Activated gamma-delta T cell (primary cell): ENCODE measurements at regions not wholly inside any gene's neighbourhood (a gene's known extent, or its start where the extent isn't known, plus 50 kb on each side); places are given as distances from the start of the nearest gene placed in this dataset.

ENCODE experiments used
- DNase-seq: peaks from one replicate; lab custom pipeline; 2025; lab: John Stamatoyannopoulos, UW

DNA sequence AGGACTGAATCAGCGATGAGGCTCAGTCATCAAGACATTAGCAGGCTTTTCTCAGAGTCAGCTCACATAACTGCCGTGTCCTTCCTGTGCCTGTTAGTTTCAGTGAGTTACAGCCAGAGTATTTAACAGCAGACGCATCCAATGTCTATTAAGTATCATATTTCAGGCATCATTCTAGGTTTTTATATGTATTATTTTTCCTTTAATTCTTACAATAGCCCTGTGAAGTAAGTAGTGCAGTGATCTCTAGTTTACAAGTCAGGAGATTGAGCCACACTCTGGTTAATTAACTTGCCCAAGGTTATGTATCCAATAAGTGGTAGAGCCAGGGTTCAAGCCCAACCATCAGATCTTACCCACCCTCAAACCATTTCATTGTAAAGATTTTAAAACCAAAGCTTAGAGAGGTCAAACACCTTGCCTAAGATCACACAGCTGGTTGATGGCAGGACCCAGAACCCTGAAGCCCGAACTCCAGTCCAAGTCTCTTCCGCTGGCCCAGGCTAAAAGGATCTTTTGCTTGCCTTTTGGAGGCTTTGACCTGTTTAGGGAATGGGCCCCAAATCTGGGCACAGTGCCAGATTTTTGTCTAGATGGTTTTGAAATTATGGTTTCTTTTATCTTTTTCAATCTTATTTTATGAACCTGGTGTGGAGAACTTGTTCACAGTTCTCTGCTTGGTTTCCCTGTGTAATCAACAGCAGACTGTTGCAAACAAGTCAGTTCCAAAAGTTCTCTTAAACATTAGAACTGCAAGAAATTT lies 261.2 kb upstream of the CLINT1 start:
- no peak for DNase-seq

DNA sequence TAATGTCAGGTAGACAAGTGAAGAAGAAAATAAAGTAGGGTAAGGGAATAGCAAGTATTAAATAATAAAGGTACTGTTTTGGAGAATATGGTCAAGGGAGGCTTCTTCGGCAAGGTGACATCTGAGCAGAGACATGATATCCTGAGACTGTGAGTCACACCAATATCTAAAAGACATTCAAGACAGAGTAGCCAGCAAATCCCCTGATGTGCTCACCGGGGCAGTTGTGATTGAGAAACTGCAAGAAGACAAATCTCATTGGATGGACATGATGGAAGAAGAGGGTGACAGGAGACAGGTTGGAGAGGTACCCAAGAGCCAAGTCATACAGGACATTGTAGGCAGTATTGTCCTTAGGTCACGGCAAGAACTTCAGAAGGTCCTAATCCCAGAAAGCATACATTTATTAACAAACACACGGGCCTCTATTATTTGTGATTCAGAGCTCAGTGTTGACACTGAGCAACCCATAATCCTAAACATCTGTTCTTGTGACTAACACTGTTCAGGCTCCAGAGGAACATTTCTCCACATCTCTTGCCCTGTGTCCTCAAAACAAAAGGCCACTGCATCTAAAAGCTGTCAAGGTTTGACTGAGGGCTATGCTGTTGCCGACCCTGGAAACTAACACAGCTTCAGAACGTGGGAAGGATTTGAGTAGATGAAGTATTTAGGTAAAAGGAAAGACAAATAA lies 258.7 kb upstream of the CLINT1 start:
- no peak for DNase-seq

DNA sequence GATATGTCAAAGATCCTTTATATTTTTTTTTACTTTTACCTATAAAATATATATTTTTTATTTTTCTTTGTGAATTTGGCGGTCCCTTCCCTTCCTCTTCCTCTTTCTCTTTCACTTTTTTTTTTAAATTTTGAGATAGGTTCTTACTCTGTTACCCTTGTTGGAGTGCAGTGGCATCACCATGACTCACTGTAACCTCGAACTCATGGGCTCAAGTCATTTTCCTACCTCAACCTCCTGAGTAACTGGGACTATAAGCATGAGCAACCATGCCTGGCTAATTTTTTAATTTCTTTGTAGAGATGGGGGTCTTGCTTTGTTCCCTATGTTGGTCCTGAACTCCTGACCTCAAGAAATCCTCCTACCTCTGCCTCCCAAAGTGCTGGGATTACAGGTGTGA lies 258.0 kb upstream of the CLINT1 start:
- no peak for DNase-seq

DNA sequence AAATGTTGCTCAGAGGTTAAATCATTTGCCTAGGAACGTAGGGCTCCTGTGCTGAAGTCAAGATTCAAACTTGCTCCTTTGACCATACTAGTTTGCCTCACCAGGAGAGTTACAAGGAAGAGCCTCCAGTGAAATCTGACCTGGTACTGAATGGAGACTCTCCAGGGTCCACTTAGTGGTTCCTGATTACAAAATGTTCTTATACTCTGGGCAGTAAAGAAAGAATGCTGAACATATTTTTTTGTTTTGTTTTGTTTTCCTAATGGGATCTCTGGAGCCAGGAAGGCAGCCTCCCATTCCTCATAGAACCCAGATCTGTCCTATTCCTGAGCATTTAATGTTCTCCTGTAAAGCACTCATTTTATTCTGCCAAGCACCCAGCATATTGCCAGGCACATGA lies 256.5 kb upstream of the CLINT1 start:
- no peak for DNase-seq

DNA sequence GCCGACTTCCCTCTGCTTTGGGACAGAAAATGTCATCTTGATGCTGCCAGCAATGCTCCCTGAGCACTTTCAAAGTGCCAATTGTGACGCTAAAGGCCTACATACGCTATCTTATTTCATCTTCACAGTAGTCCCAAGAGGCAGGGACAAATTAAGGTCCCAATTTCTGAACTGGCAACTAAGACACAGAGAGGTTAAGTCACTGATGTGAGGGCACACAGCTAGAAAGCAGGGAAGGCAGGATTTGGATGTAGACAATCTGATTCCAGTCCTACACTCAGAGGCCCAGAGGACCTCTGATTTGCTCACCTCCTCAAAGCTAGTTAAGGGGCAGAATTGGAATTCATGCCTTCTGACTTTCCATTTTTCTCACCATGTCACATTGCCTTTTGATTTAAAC lies 249.2 kb upstream of the CLINT1 start:
- DNase-seq, result no peak

DNA sequence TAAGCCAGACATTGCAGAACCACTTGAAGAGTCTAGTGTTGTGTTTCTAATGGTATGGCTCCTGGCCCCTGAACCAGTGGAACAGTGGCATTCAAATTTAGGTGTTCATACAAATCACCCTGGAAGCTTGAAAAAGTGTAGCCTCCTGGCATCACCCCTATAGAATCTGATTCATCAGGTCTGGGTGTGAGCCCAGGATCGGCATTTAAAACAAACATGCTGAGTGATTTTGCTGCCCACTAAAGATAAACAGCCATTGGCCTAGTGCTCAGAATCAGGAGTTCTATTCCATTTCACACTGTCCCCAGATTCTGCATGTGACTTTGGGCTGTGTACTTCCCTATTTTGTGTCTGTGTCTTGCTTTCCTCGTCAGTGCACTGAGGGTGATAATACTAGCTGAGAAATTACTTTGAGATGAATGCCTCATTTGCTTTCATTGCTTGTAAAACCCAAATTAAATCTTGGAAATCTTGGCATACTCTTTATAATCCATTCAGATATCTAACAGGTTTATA lies 241.5 kb upstream of the CLINT1 start:
- no peak for DNase-seq

DNA sequence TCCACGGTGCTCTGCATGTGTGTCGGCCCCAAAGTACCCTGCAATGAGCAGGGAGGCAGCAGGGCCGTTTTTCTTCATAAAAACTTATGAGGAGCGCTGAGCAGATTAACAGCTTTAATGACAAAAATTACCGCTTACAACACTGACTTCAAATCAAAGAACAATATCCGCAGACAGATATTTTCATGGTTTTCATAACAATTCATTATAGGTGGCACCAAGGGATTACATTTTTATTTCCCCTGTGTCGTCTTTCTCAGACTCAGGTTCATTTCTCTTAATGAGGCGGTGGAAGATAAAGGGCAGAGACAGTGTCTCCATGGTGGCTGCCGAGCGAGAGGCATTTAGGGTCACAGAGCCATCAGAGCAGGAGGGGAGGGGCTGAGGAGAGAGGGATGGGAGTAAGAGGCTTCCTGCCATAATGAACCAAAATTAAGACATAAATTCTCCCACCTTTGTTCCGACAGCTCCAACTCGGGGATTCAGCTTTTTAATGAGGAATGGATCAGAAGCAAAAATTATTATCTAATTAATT lies 240.7 kb upstream of the CLINT1 start:
- no peak for DNase-seq

DNA sequence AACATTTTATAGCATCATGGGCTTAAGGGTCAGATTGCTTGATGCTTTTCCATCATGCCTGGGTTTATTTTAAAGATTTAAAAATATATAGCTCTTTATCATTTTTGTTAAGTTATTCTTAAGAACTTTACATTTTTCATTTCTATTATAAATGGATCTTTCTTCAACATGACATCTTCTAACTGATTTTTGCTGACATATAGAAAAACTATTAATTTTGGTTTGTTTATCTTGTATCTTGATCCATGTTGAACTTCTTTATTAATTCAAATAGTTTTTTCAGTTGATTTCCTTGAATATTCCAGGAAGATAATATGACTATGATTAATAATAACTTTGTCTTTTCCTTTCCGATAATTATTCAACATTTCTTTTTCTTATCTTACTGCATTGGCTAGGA lies 237.9 kb upstream of the CLINT1 start:
- DNase-seq, result no peak

DNA sequence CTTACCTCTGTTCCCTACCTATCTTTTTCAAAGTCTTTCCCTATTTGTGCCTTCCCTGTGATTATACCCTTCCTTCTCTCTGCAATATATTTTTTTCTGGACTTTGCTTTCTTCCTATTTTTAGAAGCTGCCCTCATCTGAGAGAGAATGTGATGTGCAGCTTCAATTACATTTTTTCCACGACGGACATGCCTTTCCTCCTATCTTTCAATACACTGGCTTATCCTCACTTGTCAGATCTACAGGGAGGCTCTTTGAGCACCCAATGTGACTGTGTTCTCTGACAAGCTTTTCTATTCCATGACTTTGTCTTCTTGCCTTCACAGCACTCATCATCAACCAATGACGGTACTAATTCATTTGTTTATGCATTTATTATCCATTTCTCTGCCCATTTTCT lies 227.9 kb upstream of the CLINT1 start:
- DNase-seq, result no peak

DNA sequence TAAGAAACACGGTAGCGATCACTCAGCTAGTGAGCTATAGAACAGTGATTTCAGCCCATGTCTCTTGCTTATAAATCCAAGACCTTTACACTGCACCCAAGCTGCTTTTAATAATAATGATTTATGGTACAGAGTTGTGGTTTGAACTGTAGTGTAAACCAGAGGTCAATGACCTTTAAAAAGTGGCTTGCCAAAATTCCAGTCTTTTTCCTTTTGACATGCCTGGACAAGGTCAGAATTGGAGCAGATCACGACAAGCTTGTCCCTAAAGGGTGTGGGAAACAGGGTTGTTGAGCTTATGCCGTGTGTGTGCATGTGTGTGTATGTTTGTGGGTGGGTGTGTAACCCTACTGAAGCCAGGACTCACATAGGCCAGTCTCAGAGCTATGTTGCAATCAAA lies 225.3 kb upstream of the CLINT1 start:
- no peak for DNase-seq

DNA sequence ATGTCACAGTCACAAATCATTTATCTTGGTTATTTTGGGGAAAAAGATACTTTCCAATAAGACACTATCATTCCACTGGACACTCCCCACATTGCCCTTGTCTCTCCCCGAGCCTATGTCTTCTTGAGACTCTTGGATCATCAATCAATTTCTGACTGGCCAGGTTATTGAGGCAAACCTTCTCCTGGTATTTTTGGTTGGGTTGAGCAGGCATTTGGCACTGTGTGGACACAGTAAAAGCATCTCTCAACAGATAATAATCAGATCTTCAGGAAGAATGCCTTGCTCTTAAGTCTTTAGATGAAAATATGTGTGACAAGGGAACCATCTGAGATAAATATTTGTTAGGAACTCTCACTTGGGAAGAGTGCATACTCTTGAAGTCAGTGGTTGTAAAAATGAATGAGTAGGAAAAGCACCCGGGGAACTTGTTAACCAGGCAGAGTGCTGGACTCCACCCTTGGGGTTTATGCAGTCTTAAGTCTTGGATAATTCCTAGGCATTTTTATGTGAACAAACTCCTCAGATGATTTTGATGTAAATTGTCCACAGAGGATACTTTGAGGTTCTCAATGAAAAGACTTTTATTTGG lies 223.8 kb upstream of the CLINT1 start:
- DNase-seq, result no peak

DNA sequence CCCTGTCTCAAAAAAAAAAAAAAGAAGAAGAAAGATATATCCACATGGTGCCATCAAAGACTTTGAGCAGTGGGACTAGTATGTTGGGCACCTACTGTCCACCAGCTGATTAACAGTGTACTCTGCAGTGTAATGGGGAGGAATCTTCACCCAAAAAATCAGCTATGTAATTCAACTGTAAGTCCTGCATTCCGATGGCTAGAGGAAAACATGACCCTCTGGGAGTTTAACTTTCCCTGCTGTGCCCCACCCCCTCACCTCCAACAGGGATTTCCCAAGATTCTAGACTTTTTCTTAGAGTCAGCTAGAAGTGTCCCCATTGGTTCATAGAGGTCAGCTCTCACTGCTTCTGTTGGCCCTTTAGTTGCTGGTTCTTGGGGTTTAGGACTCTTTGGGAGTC lies 221.2 kb upstream of the CLINT1 start:
- no peak for DNase-seq

DNA sequence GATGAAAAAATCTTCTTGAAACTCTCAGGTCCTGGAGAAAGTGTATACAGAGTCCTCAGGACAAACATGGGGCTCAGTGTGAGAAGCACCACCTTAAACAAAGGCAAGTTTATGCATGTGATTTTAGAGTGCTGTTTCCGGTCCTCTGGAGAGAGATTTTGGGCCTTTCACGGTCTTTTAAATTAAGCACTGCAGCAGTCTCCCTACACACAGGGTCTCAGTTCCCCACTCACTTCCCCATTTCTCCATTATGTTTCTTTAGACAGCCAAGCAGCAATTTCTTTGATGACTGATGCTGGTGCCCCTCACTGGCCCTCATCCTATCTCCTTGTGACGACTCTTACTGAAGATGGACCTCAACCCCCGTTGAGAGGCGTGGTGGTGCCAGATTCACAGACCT lies 220.2 kb upstream of the CLINT1 start:
- DNase-seq, result no peak

DNA sequence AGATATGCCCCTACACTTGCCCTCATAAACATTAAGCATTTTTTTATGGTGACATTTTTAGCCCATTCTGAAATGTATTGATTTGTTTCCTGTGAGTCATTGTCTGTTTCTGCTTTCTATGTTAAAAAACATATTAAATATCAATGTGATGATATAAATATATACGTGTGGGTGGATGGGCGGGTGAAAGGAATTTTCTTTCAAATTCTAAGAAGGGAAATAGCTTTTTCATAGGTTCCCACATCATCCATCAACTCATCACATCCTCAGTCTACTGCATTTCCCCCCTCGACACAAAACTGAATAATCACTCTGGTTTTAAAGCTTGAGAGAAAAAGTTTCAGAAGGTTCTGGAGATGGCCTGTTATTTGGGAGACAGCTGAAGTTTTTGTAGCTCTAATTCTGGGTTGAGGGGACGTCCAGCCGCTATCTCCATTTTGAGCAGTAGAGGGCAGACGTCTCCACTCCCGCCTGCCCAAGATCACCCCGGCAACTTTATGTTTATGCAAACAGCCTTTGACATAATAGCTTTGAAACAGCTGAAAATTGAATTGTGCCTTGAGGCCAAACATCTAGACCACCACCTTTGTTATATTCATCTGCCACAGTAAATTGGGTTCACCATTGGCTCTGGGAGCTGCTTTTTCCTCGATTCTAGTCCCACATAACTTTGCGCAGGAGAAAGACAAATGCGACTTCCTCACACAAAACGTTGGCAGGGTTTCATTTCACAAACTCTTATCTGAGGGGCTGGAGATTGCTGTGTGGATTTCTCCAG lies 216.2 kb upstream of the CLINT1 start:
- no peak for DNase-seq

DNA sequence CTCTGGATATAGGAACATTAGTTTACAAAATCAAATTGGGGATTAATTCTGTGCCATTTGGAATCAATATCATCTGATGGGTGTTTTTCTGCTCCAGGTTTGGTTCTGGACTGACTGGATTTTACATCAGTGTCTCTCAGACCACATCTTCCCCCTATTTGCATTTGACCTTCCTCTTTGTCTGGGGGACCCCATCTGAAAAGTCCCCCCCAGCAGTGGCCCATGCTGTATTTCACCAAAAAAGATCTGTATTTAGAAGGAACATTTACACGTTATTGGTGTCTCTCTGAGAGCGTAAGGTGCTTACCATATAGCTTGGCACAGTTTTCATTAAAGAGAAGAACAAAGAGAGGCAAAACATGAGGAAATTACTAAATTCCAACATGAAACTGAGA lies 215.6 kb upstream of the CLINT1 start:
- no peak for DNase-seq

DNA sequence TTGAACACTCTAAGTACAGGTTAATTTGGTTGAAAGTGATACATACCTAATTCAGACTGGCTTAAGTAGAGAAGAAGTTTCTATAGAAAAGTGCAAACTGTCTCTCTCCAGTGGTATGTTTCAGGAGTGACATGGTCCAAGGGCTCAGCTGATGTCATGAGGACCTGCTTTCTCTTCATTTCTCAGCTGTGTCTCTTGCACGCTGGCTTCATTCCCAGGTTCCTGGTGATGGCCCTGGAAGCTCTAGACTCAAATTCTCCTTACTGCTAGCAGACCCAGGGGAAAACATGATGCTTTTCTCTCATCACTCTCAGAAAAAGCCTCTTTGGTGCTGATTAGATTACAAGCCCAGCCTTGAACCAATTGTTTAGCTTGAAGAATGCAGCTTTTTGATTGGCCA lies 211.9 kb upstream of the CLINT1 start:
- no peak for DNase-seq

DNA sequence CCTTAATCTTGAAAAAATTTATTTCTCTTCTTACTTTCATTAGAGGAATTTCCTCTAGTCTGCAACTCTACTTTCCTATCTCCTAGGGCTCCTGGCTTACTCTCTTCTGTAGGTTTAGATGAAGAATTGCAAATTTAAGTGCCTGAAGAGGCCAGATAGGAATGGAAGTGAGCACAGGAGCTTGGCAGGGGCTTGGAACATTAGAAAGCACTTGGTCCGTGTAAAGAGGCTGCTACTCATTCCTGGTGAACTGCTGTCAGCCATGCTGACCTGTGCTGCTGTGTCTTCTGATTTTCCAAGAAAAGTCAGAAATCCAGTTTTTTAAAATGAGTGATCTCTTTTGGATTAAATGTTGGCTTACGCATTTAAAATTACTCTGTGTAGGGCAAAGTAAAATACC lies 210.9 kb upstream of the CLINT1 start:
- no peak for DNase-seq

DNA sequence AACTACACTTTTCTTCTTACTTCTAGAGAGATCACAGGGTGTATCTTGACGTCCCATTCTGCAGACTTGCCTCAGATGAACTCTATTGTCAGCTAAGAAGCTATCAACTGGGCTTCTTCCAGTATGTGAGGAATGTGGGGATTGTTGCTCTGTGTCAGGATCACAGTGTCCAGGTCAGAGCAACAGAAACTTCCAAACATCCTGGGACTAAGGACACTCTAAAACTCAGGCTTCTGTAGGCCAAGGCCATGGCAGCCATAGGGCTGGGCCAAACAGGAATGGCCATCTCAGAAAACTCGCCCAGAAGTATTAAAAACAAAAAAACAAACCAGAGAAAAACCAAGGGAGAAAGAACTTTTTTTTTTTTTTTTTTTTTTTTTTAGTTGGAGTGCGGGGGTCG lies 210.0 kb upstream of the CLINT1 start:
- DNase-seq, result no peak

DNA sequence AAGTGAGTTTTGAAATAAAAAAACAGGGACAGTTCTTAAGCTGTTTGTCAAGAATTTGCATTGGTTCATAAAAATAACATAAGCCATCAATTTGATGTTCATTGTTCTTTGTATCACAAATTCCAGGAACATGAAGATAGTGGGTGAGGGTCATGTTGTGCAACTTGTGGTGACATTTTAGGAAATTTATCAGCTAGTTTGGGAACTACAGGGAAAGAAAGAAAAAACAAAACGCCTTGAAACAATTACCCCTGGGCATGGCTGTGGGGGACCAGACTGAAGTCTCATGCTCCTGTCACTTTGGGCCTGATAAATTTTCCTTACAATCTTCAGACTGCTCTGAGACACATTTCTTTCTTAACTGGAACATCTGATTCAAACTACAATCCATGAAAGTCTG lies 207.1 kb upstream of the CLINT1 start:
- DNase-seq, result no peak

DNA sequence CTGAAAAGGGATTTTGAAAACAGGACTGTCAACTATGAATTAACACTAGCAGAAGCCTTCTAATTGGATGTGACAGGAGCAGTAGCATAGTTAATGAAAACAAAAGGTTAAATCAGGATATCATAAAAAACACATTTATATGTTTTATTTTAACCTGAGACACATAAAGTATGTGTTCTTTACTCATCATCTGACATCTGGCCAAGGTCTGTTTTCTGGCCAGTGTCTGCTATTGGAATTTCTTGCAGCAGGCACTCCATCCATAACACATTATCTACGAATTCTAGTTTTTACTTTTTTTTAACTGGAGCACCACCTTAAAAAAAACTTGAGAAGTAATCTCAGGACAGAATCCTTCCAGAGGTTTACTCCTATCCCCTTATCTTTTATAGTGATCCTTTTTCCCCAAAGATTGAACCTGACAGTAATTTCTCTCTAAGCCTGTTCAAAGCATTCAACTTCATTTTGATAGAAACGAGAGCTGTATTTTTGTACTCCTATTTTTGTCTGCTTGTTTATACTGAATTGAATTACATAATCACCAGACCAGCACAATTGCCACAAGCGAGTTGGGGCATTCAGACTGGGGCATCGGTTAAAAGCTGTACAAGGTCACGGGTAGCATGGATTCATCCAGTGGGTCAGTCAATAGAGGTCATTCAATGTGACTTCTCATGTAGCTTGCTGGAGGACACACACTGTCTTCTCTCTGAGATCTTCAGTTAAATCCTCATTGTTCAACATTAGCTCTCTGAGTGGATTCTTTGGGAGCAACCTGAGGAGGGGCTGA lies 205.6 kb upstream of the CLINT1 start:
- no peak for DNase-seq

DNA sequence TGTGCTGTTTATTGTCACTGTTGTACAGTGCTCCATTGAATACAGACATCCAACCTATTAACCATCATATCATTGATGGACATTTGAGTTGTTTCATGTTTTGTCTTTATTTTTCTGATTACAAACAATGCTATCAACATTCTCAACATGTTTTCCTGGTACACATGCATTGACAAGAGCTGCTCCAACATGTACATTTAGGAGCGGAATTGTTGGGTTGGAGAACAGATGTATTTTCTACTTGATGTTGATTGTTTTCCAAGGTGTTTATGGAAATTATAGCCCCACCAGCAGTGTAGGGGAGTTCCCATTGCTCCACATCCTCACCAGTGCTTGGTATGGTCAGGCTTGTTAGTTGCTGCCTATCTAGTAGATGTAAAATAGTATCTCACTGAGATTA lies 204.1 kb upstream of the CLINT1 start:
- no peak for DNase-seq
